Sigmoid colon (tissue), 6 donors: ENCODE measurements at regions not wholly inside any gene's neighbourhood (a gene's known extent, or its start where the extent isn't known, plus 50 kb on each side); places are given as distances from the start of the nearest gene placed in this dataset.

ENCODE experiments used
- DNase-seq: peaks from one replicate; pipeline ENCODE4 v3.0.0-alpha.2; 2019
- H3K27ac ChIP-seq, 4 donors: fragments of 200-600 bp; sonication (generic); one replicate each; pipeline ENCODE4 v1.5.1; 2016 to 2019; ENCODE audit warnings: mild to moderate bottlenecking in 1 of 4
- H3K27me3 ChIP-seq, 3 donors: fragments of 200-600 bp; sonication (generic); one replicate each; pipeline ENCODE4 v1.5.1; 2019; ENCODE audit warnings: mild to moderate bottlenecking in 1 of 3
- H3K36me3 ChIP-seq, 4 donors: fragments of 200-600 bp; sonication (generic); one replicate each; pipeline ENCODE4 v1.5.1; 2016 to 2019
- H3K4me1 ChIP-seq, 4 donors: fragments of 200-600 bp; sonication (generic); one replicate each; pipeline ENCODE4 v1.5.1; 2017 to 2019
- H3K4me3 ChIP-seq, 4 donors: fragments of 200-600 bp; sonication (generic); one replicate each; pipeline ENCODE4 v1.5.1; 2017 to 2019; ENCODE audit warnings: mild to moderate bottlenecking in 2 of 4, moderate library complexity in 1 of 4
- H3K9me3 ChIP-seq, 4 donors: fragments of 200-600 bp in 3 of 4; sonication (generic) in 3 of 4; one replicate each; pipeline versions ENCODE4 v1.5.1 to v1.6.1; 2013 to 2019
- EP300 ChIP-seq, 4 donors: sonication (generic); formaldehyde crosslinking; IDR thresholded peaks; one replicate each; pipeline ENCODE4 v1.6.1; 2017; ENCODE audit warnings: antibody characterized with exemption in 4 of 4
- POLR2A ChIP-seq, 2 donors: fragments of 450-650 bp; IDR thresholded peaks; one replicate each; pipeline ENCODE4 v1.6.1; 2016; ENCODE audit warnings: antibody characterized with exemption in 2 of 2, mild to moderate bottlenecking in 2 of 2, moderate library complexity in 2 of 2
- POLR2AphosphoS5 ChIP-seq, 4 donors: sonication (generic); formaldehyde crosslinking; IDR thresholded peaks; one replicate each; pipeline ENCODE4 v1.6.1; 2017; ENCODE audit warnings: antibody characterized with exemption in 4 of 4
- WGBS, 2 donors: extraction: QIAGEN DNeasy Blood & Tissue Kit; methylation state at CpG; one replicate each; pipeline ENCODE4 v1.1.7; 2013; 5-methylcytosine and 5-hydroxymethylcytosine counted together
- intact Hi-C: fragments of 100-400 bp; cut with DNase I; formaldehyde crosslinking; loops from one replicate; pipeline ENCODE4 v1.15.1; 2023
- TF ChIP-seq, protein P1 (sequence below), 4 experiments: fragments of 450-650 bp in 3 of 4; fragments of 200-600 bp in 1 of 4; IDR thresholded peaks; one replicate each; pipeline ENCODE4 v1.5.1; 2016 to 2019; ENCODE audit warnings: antibody characterized with exemption in 4 of 4, mild to moderate bottlenecking in 3 of 4, moderate library complexity in 2 of 4
- donor health status: healthy with polysubstance abuse.
- donor health status: healthy.

- no peaks in the 10 kb centered on the region for H3K9me3 ChIP-seq
These were observed 249.7 kb upstream of the PITRM1 start for GRCh38 chr10:3422282-3422681.

DNA sequence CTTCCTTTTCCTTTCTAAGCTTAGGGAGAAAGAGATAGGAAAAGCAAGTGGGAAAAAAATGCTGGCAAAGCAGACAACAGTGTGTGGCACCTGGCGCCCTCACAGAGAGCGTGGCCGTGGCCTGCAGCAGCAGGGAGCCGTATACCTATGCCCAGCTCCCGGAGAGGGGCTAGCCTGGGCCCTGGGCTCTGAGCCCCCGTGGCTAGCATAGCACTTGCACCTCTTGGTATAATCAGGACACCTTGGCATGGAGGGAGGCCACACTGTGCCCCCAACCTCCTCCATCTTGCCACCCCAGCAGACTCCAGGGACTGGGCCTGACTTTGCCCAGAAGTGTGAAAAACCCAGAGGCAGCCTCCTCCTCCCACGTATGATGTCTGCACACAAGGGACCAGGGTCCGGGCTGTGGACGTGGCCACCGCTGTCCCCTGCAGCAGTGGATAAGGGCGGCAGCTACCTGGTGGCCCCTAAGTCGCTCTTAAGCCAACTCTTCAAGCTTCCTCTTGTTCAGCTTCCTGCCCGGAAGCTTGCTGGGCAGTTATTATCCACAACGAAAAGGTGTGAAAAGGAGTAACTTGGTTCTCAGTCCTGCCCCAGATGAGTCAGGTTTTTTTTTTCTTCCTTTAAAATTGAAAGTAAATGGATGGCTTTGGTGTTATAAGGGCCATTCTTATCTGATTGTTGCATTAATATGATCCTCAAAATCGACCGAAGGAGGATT, 249.1 kb upstream of the PITRM1 start:
- peaks cover 0 to 14% (median 11%) of the 10 kb centered on the region in 4 donors for H3K4me1 ChIP-seq
- no peak for DNase-seq
- H3K4me3 ChIP-seq: no peak overlapping the region
- 71 to 72% methylated on average over 16 of the region's 16 CpGs for WGBS, 2 donors
- no peak overlapping the region for H3K27ac ChIP-seq
- no peaks in the 10 kb centered on the region for H3K36me3 ChIP-seq
- H3K27me3 ChIP-seq: no peaks in the 10 kb centered on the region
- H3K9me3 ChIP-seq: no peaks in the 10 kb centered on the region
- intact Hi-C loops: no loop called here
- TF ChIP-seq POLR2AphosphoS5 (IDR thresholded peaks at IDR 0.05) (no peak), EP300 (IDR thresholded peaks at IDR 0.05) (no peak), POLR2A (IDR thresholded peaks at IDR 0.05) (no peak)
- TF ChIP-seq, protein P1, sequence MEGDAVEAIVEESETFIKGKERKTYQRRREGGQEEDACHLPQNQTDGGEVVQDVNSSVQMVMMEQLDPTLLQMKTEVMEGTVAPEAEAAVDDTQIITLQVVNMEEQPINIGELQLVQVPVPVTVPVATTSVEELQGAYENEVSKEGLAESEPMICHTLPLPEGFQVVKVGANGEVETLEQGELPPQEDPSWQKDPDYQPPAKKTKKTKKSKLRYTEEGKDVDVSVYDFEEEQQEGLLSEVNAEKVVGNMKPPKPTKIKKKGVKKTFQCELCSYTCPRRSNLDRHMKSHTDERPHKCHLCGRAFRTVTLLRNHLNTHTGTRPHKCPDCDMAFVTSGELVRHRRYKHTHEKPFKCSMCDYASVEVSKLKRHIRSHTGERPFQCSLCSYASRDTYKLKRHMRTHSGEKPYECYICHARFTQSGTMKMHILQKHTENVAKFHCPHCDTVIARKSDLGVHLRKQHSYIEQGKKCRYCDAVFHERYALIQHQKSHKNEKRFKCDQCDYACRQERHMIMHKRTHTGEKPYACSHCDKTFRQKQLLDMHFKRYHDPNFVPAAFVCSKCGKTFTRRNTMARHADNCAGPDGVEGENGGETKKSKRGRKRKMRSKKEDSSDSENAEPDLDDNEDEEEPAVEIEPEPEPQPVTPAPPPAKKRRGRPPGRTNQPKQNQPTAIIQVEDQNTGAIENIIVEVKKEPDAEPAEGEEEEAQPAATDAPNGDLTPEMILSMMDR (IDR thresholded peaks at IDR 0.05): no peak

More at GRCh38 chr10:3422282-3422681, 249.7 kb upstream of the PITRM1 start:
- Histone ChIP-seq H3K27ac (no peak overlapping the region), H3K27me3 (no peaks in the 10 kb centered on the region), H3K36me3 (no peaks in the 10 kb centered on the region), H3K4me3 (no peak overlapping the region), H3K4me1 (peaks cover 0 to 20% (median 17%) of the 10 kb centered on the region in 4 donors)
- no peak for DNase-seq
- 78 to 82% methylated on average over 8 of the region's 8 CpGs for WGBS, 2 donors
- intact Hi-C loops: no loop called here
- TF ChIP-seq POLR2A (IDR thresholded peaks at IDR 0.05) (no peak), EP300 (IDR thresholded peaks at IDR 0.05) (no peak), POLR2AphosphoS5 (IDR thresholded peaks at IDR 0.05) (no peak)
- TF ChIP-seq, protein P1 (IDR thresholded peaks at IDR 0.05): no peak

DNA sequence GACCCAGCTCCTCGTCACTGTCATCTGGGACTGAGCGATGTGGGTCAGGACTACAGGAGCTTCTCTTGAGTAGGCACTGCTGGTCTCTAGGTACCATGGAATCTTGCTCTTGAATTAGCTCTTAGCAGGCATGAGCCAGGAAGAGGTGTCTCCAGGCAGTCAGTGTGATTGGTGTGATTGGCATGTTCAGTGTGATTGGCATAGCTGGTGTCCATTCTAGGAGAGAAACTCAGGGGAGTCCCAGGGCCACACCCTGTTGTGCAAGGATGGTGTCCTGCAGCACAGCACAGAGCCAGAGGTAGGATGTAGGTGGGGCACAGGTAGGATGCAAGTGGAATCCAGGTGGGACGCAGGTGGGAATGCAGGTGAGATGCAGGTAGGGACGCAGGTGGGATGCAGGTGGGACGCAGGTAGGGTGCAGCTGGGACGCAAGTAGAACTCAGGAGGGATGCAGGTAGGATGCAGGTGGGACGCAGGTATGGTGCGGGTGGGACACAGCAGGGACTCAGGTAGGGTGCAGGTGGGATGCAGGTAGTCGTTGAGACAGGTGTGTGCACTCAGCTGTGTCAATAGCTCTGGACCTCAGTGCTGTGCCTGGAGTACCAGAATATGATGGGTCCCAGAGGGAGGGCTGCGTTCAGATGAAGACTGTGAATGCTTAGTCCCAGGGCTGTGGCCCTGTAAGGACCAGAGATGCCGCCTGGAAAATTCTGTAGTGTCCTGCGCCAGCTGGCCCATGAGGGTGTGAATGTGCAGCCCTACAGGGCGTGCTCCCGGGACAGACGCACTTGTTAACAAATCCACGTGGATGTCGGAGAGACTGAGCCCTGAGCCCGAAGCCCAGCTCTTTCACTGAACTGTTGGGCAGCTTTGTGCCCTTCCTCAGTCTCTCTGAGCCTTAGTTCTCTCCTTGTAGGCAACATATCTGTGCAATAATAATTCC, 248.2 kb upstream of the PITRM1 start:
- H3K27ac ChIP-seq: no peak overlapping the region
- H3K36me3 ChIP-seq: no peaks in the 10 kb centered on the region
- no peak for DNase-seq
- no peaks in the 10 kb centered on the region for H3K27me3 ChIP-seq
- H3K4me1 ChIP-seq: peaks cover 0 to 5% (median 2%) of the 10 kb centered on the region in 4 donors
- intact Hi-C loops: no loop called here
- H3K4me3 ChIP-seq: no peak overlapping the region
- WGBS, 2 donors: 91 to 93% methylated on average over 18 of the region's 18 CpGs
- H3K9me3 ChIP-seq: no peaks in the 10 kb centered on the region
- TF ChIP-seq POLR2A (IDR thresholded peaks at IDR 0.05) (no peak), EP300 (IDR thresholded peaks at IDR 0.05) (no peak), POLR2AphosphoS5 (IDR thresholded peaks at IDR 0.05) (no peak)
- TF ChIP-seq, protein P1 (IDR thresholded peaks at IDR 0.05): no peak

DNA sequence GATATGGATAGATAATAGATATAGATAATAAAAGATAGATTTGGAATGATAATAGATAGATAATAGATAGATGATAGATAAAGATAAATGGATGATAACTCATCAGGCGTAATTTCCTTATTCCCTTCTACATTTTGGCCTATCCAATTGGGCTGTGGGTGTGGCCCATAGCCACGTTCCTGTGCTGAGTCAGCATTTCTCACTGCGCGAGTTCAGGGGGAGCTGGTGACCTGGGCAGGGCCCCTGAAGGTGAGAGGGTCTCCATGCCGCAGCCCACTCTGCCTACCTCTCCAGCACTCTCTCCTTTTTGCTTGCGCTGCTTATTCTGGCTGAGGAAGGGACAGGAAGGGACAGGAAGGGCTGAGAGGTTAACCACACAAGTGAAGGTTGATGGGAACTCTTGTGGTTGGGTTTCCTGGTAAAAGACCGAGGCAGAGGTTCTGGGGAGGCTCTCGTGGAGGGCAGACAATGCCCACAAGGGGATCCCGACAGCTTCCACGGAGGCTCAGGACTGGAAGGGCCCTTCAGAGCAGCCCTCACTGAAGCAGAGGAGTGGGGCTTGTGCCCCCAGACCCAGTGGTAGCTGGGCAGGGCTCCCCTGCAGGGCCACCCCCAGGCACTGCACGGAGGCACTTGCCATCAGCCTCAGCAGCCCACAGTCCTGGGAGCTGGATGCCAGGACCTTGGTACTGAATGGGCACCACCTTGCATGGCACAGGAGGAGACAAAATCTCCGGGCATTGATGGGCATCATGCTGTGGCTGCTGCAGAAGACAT, 247.3 kb upstream of the PITRM1 start:
- peak; percentile 56 for DNase-seq
- intact Hi-C loops: no loop called here
- H3K4me3 ChIP-seq: no peak overlapping the region
- WGBS, 2 donors: 50 to 76% methylated on average over 12 of the region's 12 CpGs
- no peak overlapping the region for H3K27ac ChIP-seq
- H3K9me3 ChIP-seq: no peaks in the 10 kb centered on the region
- H3K36me3 ChIP-seq: no peaks in the 10 kb centered on the region
- TF ChIP-seq, protein P1 (IDR thresholded peaks at IDR 0.05): no peak
- TF ChIP-seq EP300 (IDR thresholded peaks at IDR 0.05): no peak
- TF ChIP-seq POLR2AphosphoS5 (IDR thresholded peaks at IDR 0.05): no peak
- TF ChIP-seq POLR2A (IDR thresholded peaks at IDR 0.05): no peak
- H3K4me1 ChIP-seq: no peaks in the 10 kb centered on the region
- no peaks in the 10 kb centered on the region for H3K27me3 ChIP-seq
